Upper lobe of right lung (tissue), 1 donor: ENCODE measurements at regions not wholly inside any gene's neighbourhood (a gene's known extent, or its start where the extent isn't known, plus 50 kb on each side); places are given as distances from the start of the nearest gene placed in this dataset.

ENCODE experiments used
- ATAC-seq: fragments of 200-7000 bp; cut with Tn5 transposase; one replicate; pipeline ENCODE4 v1.9.1; 2020; ENCODE audit warnings: mild to moderate bottlenecking, moderate library complexity
- DNase-seq: peaks from one replicate; pipeline ENCODE4 v3.0.0-alpha.2; 2020
- H3K27ac ChIP-seq: fragments of 200-600 bp; one replicate; pipeline ENCODE4 v1.8.0; 2022
- H3K27me3 ChIP-seq: fragments of 200-600 bp; one replicate; pipeline ENCODE4 v1.8.0; 2022; ENCODE audit warnings: mild to moderate bottlenecking
- H3K36me3 ChIP-seq: fragments of 200-600 bp; one replicate; pipeline ENCODE4 v1.8.0; 2022
- H3K4me1 ChIP-seq: fragments of 200-600 bp; one replicate; pipeline ENCODE4 v1.8.0; 2022
- H3K4me3 ChIP-seq: fragments of 200-600 bp; one replicate; pipeline ENCODE4 v1.8.0; 2022; ENCODE audit warnings: mild to moderate bottlenecking
- H3K9me3 ChIP-seq: fragments of 200-600 bp; one replicate; pipeline ENCODE4 v1.8.0; 2022
- CTCF ChIP-seq: fragments of 200-600 bp; IDR thresholded peaks from one replicate; pipeline ENCODE4 v1.8.0; 2022; ENCODE audit warnings: antibody characterized with exemption
- intact Hi-C: fragments of 100-400 bp; cut with DNase I; formaldehyde crosslinking; loops from one replicate; pipeline ENCODE4 v1.11.0; 2022
- donor health status: DM: no; HTN: yes; CAD: no; lungs with severe emphysema.

GRCh38 chr10:20993389-20993788, 96.3 kb upstream of the NEBL start:
- intact Hi-C loops: no loop called here
- H3K4me3 ChIP-seq: no peak overlapping the region
- H3K9me3 ChIP-seq: no peaks in the 10 kb centered on the region
- ATAC-seq: no peak
- no peak overlapping the region for H3K27ac ChIP-seq
- DNase-seq: no peak
- no peaks in the 10 kb centered on the region for H3K4me1 ChIP-seq
- no peaks in the 10 kb centered on the region for H3K27me3 ChIP-seq
- no peak for TF ChIP-seq CTCF
- no peaks in the 10 kb centered on the region for H3K36me3 ChIP-seq

DNA sequence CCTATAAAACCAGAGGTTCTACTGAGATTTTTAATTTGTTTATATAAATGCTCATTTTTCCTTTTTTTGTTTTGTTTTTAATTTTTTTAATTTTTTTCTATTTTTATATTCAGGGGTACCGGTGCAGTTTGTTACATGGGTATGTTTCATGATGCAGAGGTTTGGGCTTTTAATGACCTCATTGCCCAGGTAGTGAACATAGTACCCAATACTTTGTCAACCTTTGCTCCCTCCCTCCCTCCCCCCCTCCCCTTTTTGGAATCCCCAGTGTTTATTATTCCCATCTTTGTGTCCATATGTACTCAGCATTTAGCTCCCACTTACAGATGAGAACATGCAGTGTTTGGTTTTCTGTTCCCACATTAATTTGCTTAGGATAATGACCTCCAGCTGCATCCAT, 94.4 kb upstream of the NEBL start:
- no peak for ATAC-seq
- Histone ChIP-seq H3K27ac (no peak overlapping the region), H3K4me1 (no peaks in the 10 kb centered on the region), H3K36me3 (no peaks in the 10 kb centered on the region), H3K9me3 (no peaks in the 10 kb centered on the region), H3K27me3 (no peaks in the 10 kb centered on the region), H3K4me3 (no peak overlapping the region)
- TF ChIP-seq CTCF: no peak
- no peak for DNase-seq
- intact Hi-C loops: no loop called here

GRCh38 chr10:20990604-20991003, 93.5 kb upstream of the NEBL start:
- no peaks in the 10 kb centered on the region for H3K27me3 ChIP-seq
- intact Hi-C loops: no loop called here
- no peak for ATAC-seq
- H3K4me1 ChIP-seq: no peaks in the 10 kb centered on the region
- H3K9me3 ChIP-seq: no peaks in the 10 kb centered on the region
- no peak for TF ChIP-seq CTCF
- DNase-seq: no peak
- H3K27ac ChIP-seq: no peak overlapping the region
- H3K4me3 ChIP-seq: no peak overlapping the region
- no peaks in the 10 kb centered on the region for H3K36me3 ChIP-seq

- Histone ChIP-seq H3K9me3 (no peaks in the 10 kb centered on the region), H3K36me3 (no peaks in the 10 kb centered on the region), H3K27me3 (no peaks in the 10 kb centered on the region), H3K27ac (no peak overlapping the region), H3K4me3 (no peak overlapping the region), H3K4me1 (no peaks in the 10 kb centered on the region)
- ATAC-seq (no peak), DNase-seq (no peak)
- intact Hi-C loops: no loop called here
- no peak for TF ChIP-seq CTCF
Measured at GRCh38 chr10:20988357-20988983, 91.4 kb upstream of the NEBL start.

- H3K4me3 ChIP-seq: no peak overlapping the region
- H3K4me1 ChIP-seq: no peaks in the 10 kb centered on the region
- DNase-seq (no peak), ATAC-seq (no peak)
- intact Hi-C loops: no loop called here
- no peak overlapping the region for H3K27ac ChIP-seq
- no peak for TF ChIP-seq CTCF
- H3K9me3 ChIP-seq: no peaks in the 10 kb centered on the region
- no peaks in the 10 kb centered on the region for H3K27me3 ChIP-seq
- no peaks in the 10 kb centered on the region for H3K36me3 ChIP-seq
Measured at GRCh38 chr10:20986049-20986448, 88.9 kb upstream of the NEBL start.

GRCh38 chr10:20984662-20985061, 87.6 kb upstream of the NEBL start:
- no peaks in the 10 kb centered on the region for H3K4me1 ChIP-seq
- no peaks in the 10 kb centered on the region for H3K27me3 ChIP-seq
- no peak overlapping the region for H3K27ac ChIP-seq
- no peak for TF ChIP-seq CTCF
- ATAC-seq (no peak), DNase-seq (no peak)
- no peaks in the 10 kb centered on the region for H3K9me3 ChIP-seq
- intact Hi-C loops: no loop called here
- H3K36me3 ChIP-seq: no peaks in the 10 kb centered on the region
- H3K4me3 ChIP-seq: no peak overlapping the region
